ENCODE measurements at regions not wholly inside any gene's neighbourhood (a gene's known extent, or its start where the extent isn't known, plus 50 kb on each side); places are given as distances from the start of the nearest gene placed in this dataset.

- TF ChIP-seq POLR2A (IDR thresholded peaks at IDR 0.05), result no peak
- TF ChIP-seq, protein P1, sequence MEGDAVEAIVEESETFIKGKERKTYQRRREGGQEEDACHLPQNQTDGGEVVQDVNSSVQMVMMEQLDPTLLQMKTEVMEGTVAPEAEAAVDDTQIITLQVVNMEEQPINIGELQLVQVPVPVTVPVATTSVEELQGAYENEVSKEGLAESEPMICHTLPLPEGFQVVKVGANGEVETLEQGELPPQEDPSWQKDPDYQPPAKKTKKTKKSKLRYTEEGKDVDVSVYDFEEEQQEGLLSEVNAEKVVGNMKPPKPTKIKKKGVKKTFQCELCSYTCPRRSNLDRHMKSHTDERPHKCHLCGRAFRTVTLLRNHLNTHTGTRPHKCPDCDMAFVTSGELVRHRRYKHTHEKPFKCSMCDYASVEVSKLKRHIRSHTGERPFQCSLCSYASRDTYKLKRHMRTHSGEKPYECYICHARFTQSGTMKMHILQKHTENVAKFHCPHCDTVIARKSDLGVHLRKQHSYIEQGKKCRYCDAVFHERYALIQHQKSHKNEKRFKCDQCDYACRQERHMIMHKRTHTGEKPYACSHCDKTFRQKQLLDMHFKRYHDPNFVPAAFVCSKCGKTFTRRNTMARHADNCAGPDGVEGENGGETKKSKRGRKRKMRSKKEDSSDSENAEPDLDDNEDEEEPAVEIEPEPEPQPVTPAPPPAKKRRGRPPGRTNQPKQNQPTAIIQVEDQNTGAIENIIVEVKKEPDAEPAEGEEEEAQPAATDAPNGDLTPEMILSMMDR (IDR thresholded peaks at IDR 0.05), result no peak
- TF ChIP-seq EP300 (IDR thresholded peaks at IDR 0.05), result no peak
- no peaks in the 10 kb centered on the region for H3K36me3 ChIP-seq
- H3K9me3 ChIP-seq, result no peaks in the 10 kb centered on the region
- H3K4me1 ChIP-seq (ENCODE audit: insufficient read depth), result no peaks in the 10 kb centered on the region
- H3K27me3 ChIP-seq, result no peaks in the 10 kb centered on the region
- WGBS, 3 donors, result 75 to 78% (median 76%) methylated on average over 2 of the region's 2 CpGs
- intact Hi-C loops (cut with DNase I), result no loop called here
- no peak overlapping the region for H3K27ac ChIP-seq
- no peak for DNase-seq
- H3K4me3 ChIP-seq, result no peak overlapping the region
Observed at GRCh38 chrX:127782904-127783303, 269.3 kb downstream of the ACTRT1 start.

DNA sequence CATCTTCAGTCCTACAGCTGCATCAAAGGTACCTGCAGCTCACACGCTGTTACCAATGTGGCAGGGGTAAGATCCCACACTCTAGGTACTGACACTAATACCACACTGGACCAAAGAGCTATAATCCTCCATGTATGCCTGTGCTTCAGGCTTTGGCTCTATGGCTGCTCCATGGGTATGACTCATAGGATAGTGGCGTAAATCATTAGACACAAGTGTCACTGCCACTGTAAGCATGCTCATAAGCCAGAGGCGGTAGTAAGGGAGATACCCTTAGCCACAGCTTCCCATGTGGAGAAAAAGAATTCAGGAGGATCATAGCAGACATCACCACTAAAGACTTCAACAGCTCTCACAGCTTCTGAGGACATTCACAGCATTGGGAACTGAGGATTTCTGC is 287.5 kb downstream of the ACTRT1 start:
- H3K4me1 ChIP-seq (ENCODE audit: insufficient read depth), result no peaks in the 10 kb centered on the region
- no peaks in the 10 kb centered on the region for H3K9me3 ChIP-seq
- no peak overlapping the region for H3K27ac ChIP-seq
- DNase-seq, result no peak
- no peaks in the 10 kb centered on the region for H3K36me3 ChIP-seq
- no peak overlapping the region for H3K4me3 ChIP-seq
- 61 to 80% (median 74%) methylated on average over 3 of the region's 3 CpGs for WGBS, 3 donors
- intact Hi-C loops (cut with DNase I), result no loop called here
- H3K27me3 ChIP-seq, result no peaks in the 10 kb centered on the region
- no peak for TF ChIP-seq EP300 (IDR thresholded peaks at IDR 0.05)
- TF ChIP-seq POLR2A (IDR thresholded peaks at IDR 0.05), result no peak
- TF ChIP-seq, protein P1 (IDR thresholded peaks at IDR 0.05), result no peak

- intact Hi-C loops (cut with DNase I), result no loop called here
- no peaks in the 10 kb centered on the region for H3K27me3 ChIP-seq
Observed at GRCh38 chrX:127762663-127763062, 289.5 kb downstream of the ACTRT1 start.

DNA sequence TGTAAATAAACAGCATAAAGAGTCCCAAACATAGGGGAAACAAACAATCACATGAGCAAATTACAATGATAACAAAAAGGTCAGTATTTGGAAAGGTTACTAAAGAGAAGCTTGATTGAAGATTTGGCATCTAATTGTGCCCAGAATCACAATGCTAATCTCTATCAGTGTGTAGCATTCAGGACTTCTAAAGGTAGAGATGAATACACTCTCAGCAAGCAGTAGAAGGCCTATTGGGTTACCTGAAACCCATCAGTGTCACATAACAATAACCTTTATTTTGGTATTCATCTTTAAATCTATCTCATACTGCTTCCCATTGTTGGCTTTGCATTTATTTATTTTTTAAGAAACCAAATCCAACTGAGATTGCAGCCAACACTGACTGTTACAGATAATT is 319.5 kb downstream of the ACTRT1 start:
- H3K4me3 ChIP-seq, result no peak overlapping the region
- DNase-seq, result no peak
- intact Hi-C loops (cut with DNase I), result no loop called here
- no peaks in the 10 kb centered on the region for H3K27me3 ChIP-seq
- TF ChIP-seq EP300 (IDR thresholded peaks at IDR 0.05), result no peak
- TF ChIP-seq, protein P1 (IDR thresholded peaks at IDR 0.05), result no peak
- no peak for TF ChIP-seq POLR2A (IDR thresholded peaks at IDR 0.05)
- no peak overlapping the region for H3K27ac ChIP-seq
- no peaks in the 10 kb centered on the region for H3K36me3 ChIP-seq
- no peaks in the 10 kb centered on the region for H3K4me1 ChIP-seq (ENCODE audit: insufficient read depth)
- no peaks in the 10 kb centered on the region for H3K9me3 ChIP-seq

More at GRCh38 chrX:127762663-127763062, 289.5 kb downstream of the ACTRT1 start:
- Histone ChIP-seq H3K4me3 (no peak overlapping the region), H3K27ac (no peak overlapping the region), H3K4me1 (ENCODE audit: insufficient read depth) (no peaks in the 10 kb centered on the region), H3K36me3 (no peaks in the 10 kb centered on the region), H3K9me3 (no peaks in the 10 kb centered on the region)
- no peak for DNase-seq
- TF ChIP-seq POLR2A (IDR thresholded peaks at IDR 0.05), result no peak
- TF ChIP-seq, protein P1 (IDR thresholded peaks at IDR 0.05), result no peak
- no peak for TF ChIP-seq EP300 (IDR thresholded peaks at IDR 0.05)

GRCh38 chrX:127726227-127726626 is 326.0 kb downstream of the ACTRT1 start:
- Histone ChIP-seq H3K36me3 (no peaks in the 10 kb centered on the region), H3K4me1 (ENCODE audit: insufficient read depth) (no peaks in the 10 kb centered on the region), H3K27ac (no peak overlapping the region), H3K4me3 (no peak overlapping the region), H3K27me3 (no peaks in the 10 kb centered on the region), H3K9me3 (no peaks in the 10 kb centered on the region)
- intact Hi-C loops (cut with DNase I), result no loop called here
- TF ChIP-seq, protein P1 (IDR thresholded peaks at IDR 0.05), result no peak
- no peak for TF ChIP-seq POLR2A (IDR thresholded peaks at IDR 0.05)
- TF ChIP-seq EP300 (IDR thresholded peaks at IDR 0.05), result no peak
- no peak for DNase-seq

All from ovary (tissue), 7 donors.